ENCODE measurements at regions not wholly inside any gene's neighbourhood (a gene's known extent, or its start where the extent isn't known, plus 50 kb on each side); places are given as distances from the start of the nearest gene placed in this dataset.

- Histone ChIP-seq H3K4me3 (no peak overlapping the region), H3K27ac (no peak overlapping the region)
- TF ChIP-seq CTCF (IDR thresholded peaks at IDR 0.05) = no peak
- no peak for DNase-seq (ENCODE audit: low spot score)
Observed at GRCh38 chr5:128635379-128635778, 97.3 kb upstream of the FBN2 start.

DNA sequence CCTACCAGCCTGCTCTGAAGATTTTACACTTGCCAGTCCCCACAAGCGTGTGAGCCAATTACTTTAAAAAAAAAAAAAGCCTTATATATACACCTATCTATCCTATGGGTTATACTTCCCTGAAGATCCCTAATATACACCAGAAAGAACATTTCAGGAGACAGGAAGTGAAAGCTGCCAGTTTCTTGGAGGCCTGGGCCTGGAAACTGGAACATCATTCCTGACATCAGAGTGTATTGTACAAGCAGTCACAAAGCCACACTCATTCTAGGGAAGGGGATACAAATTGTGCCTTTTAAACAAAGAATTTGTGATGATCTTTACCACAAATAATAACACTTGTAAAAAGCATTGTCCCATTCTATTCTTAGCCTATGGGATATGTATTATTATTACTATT is 98.3 kb upstream of the FBN2 start:
- Histone ChIP-seq H3K27ac (no peak overlapping the region), H3K4me3 (no peak overlapping the region)
- TF ChIP-seq CTCF (IDR thresholded peaks at IDR 0.05) = no peak
- no peak for DNase-seq (ENCODE audit: low spot score)

DNA sequence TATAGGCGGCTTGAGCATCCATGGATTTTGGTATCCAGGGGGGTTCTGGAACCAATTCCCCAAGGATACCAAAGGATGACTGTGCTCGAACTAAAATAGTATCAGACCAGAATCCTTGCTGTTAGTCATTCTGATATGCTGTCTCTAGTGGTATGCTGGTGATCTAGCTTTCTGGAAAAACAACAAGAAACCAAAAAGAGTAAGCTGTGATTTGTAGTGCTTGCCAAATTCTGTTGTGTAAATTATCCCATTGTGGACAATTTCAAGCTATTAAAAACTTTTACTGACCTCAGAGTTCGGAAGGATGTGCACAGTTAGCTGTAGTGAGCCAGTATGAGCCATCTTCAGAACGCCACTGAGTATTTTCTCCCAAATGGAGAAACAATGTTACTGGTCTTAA is 99.0 kb upstream of the FBN2 start:
- no peak overlapping the region for H3K27ac ChIP-seq
- no peak for TF ChIP-seq CTCF (IDR thresholded peaks at IDR 0.05)
- no peak for DNase-seq (ENCODE audit: low spot score)

GRCh38 chr5:128641861-128642260 is 103.8 kb upstream of the FBN2 start:
- TF ChIP-seq CTCF (IDR thresholded peaks at IDR 0.05) = no peak
- Histone ChIP-seq H3K27ac (no peak overlapping the region), H3K4me3 (no peak overlapping the region)
- DNase-seq (ENCODE audit: low spot score) = no peak

More for the DNA sequence above, 99.0 kb upstream of the FBN2 start:
- no peak overlapping the region for H3K4me3 ChIP-seq

DNA sequence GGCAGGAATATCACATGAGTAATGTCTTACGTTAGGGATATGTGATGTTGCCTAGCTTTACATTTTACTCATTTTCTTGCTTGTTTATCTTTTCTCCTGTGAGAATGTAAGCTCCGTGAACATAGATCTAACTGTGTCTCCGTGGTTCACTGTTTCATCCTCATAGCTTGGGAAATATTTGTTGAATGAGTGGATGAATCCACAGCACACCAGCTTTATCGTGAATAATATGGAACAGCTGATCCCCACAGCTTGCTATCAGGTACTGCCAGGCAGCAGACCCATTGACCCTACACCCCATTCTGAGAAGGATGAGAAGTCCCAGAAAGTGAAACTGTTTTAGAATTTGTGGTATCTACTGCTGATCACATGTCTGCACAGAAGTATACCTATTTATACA is 106.8 kb upstream of the FBN2 start:
- no peak for TF ChIP-seq CTCF (IDR thresholded peaks at IDR 0.05)
- no peak overlapping the region for H3K4me3 ChIP-seq
- no peak for DNase-seq (ENCODE audit: low spot score)
- H3K27ac ChIP-seq = no peak overlapping the region

DNA sequence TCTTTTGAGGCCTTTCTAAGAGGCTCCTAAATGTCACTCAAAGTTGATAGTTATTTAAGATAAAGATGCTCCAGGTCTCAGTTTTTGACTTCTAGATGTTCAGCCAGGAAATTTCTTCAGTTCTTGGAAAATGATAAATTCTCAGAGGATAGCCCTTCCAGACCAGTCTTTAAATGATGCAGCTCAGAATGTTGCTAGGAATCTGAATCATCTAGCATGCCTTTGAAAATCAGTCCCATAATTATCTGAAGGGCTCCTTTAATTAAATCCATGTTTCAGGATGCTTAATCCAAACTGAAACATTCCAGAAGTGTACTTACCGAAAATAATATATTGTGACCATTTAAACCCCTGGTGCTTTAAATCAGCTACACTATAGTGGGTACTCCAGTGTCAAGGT is 107.5 kb upstream of the FBN2 start:
- Histone ChIP-seq H3K4me3 (no peak overlapping the region), H3K27ac (no peak overlapping the region)
- DNase-seq (ENCODE audit: low spot score) = no peak
- no peak for TF ChIP-seq CTCF (IDR thresholded peaks at IDR 0.05)

GRCh38 chr5:128646176-128646575 is 108.1 kb upstream of the FBN2 start:
- H3K27ac ChIP-seq = no peak overlapping the region
- DNase-seq (ENCODE audit: low spot score) = no peak
- H3K4me3 ChIP-seq = no peak overlapping the region
- no peak for TF ChIP-seq CTCF (IDR thresholded peaks at IDR 0.05)
